GM12891 (cell line): ENCODE measurements at regions not wholly inside any gene's neighbourhood (a gene's known extent, or its start where the extent isn't known, plus 50 kb on each side); places are given as distances from the start of the nearest gene placed in this dataset.

Experiments
- DNase-seq: peaks from one replicate; pipeline ENCODE4 v3.0.0; 2011; ENCODE audit warnings: low spot score; ENCODE audit not compliant: insufficient read length
- FAIRE-seq: peaks from 2 replicates; lab custom pipeline; 2011; peaks lifted over from hg19 to GRCh38; lab: Jason Lieb, UNC
- PAX5 ChIP-seq: IDR thresholded peaks from 2 replicates; pipeline ENCODE4 v1.6.1; 2011; ENCODE audit warnings: low read length, moderate library complexity, mild to moderate bottlenecking; ENCODE audit not compliant: insufficient read depth, severe bottlenecking
- POLR2A ChIP-seq: IDR thresholded peaks from 2 replicates; pipeline ENCODE4 v1.6.1; 2011; ENCODE audit warnings: low read depth, low read length, control low read depth
- POLR2AphosphoS5 ChIP-seq: IDR thresholded peaks from 2 replicates; pipeline ENCODE4 v1.6.1; 2011; ENCODE audit warnings: low read depth, low read length, control low read depth
- POU2F2 ChIP-seq: IDR thresholded peaks from 2 replicates; pipeline ENCODE4 v1.6.1; 2011; ENCODE audit warnings: low read depth, mild to moderate bottlenecking, control low read depth, low read length, moderate library complexity
- SPI1 ChIP-seq: IDR thresholded peaks from 2 replicates; pipeline ENCODE4 v1.6.1; 2011; ENCODE audit warnings: low read depth, low read length, control low read depth
- TAF1 ChIP-seq: IDR thresholded peaks from 2 replicates; pipeline ENCODE4 v1.6.1; 2011; ENCODE audit warnings: low read depth, low read length, control low read depth

DNA sequence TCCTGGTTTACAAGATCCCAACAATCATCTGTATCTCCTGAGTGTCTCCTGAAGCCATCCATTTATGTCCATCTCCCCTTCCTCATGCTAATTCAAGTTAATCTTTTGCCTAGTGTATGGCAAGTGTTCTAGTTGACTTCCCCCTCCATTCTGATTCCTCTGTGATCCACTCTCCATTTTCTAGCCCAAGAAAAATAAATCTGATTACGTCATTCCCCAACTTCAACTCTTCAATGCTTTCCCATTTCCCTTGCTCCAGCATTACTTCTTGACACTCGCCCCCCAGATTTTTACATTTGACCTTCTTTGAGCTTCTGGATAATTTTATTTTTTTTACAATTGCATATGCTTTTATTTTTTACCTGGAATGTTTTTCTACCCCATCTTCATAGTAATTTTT is 640.8 kb downstream of the TBC1D4 start:
- TF ChIP-seq POLR2AphosphoS5, result no peak
- TF ChIP-seq TAF1, result no peak
- TF ChIP-seq SPI1, result no peak
- TF ChIP-seq PAX5, result no peak
- TF ChIP-seq POLR2A, result no peak
- TF ChIP-seq POU2F2, result no peak
- DNase-seq (no peak), FAIRE-seq (no peak)

DNA sequence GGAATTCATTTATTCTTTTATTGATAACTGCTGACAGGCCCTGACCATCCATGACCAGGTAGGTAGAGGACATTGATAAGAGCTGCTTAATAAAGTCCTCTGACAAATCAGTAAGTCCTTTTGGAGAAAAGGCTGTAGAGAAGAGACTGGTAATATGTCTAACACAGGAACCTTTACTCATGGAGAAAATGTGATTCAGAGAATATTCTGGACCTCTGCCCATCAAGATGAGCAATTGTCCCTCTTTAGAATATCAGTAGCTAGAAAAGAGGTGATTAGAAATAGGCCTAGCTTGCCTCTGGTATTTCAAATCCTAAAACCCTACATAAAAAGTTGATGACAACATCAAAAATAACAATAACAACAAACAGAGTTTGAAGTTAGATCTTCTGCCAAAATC is 642.3 kb downstream of the TBC1D4 start:
- TF ChIP-seq POLR2AphosphoS5 (no peak), POU2F2 (no peak), SPI1 (no peak)
- FAIRE-seq, result no peak

GRCh38 chr13:74838096-74838495 is 643.9 kb downstream of the TBC1D4 start:
- no peak for FAIRE-seq
- TF ChIP-seq POLR2A (no peak), TAF1 (no peak), PAX5 (no peak), POLR2AphosphoS5 (no peak), POU2F2 (no peak), SPI1 (no peak)
- no peak for DNase-seq

More for the DNA sequence above, 642.3 kb downstream of the TBC1D4 start:
- no peak for DNase-seq

DNA sequence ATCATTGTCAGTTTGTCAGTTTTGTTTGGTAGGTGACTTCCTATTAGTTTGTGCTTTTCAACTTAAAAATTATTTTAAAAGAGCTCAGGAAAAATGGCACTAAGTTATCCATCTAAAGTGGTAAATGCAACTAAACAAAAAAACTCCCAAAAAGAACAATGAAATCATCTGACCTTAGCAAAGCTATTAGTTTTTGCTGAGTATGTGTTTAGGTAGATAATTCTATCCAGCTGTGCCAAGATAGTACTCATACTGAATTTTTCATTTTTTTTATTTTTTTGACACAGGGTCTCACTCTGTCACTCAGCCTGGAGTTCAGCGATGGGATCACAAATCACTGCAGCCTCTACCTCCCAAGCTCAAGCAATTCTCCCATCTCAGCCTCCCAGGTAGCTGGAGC is 645.3 kb downstream of the TBC1D4 start:
- no peak for FAIRE-seq
- no peak for DNase-seq
- TF ChIP-seq TAF1 (no peak), POU2F2 (no peak), SPI1 (no peak), POLR2A (no peak), PAX5 (no peak)

DNA sequence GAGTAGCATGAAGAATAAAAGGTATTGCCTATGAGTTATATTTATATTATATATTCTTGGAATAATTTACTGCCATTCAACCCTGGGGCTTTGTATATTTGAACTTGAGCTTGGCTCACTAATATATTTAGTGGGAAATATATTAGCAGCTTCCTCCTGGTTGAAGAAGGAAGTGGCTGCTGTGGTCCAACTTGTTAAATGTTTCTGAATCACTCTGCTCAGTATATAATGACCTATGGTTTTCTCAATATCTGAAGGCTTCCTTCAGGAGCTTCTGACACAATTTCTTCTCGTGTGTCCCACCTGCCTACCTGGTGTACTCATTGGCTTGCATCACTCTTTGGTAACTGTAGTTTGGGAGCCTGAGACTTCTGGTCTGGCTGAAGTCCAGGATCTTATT is 646.4 kb downstream of the TBC1D4 start:
- FAIRE-seq (no peak), DNase-seq (no peak)
- TF ChIP-seq TAF1 (no peak), POLR2AphosphoS5 (no peak), POU2F2 (no peak), SPI1 (no peak), POLR2A (no peak), PAX5 (no peak)

DNA sequence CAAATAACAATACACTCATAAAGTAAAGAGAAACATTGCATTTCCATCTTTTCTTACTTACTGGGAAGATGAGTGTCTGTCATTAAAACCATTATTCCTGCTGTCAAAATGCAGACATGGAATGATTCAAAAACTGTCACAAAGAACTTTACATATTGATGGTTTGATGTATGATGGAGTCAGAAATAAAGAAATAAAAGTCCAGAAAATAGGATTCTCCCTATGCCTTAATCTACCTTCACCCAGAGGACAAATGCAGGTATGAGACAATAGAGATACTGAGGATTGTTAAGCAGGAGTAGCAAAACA is 656.1 kb downstream of the TBC1D4 start:
- DNase-seq, result no peak
- no peak for FAIRE-seq
- TF ChIP-seq SPI1, result no peak
- no peak for TF ChIP-seq TAF1
- no peak for TF ChIP-seq POLR2A
- TF ChIP-seq POU2F2, result no peak
- TF ChIP-seq PAX5, result no peak
- TF ChIP-seq POLR2AphosphoS5, result no peak

DNA sequence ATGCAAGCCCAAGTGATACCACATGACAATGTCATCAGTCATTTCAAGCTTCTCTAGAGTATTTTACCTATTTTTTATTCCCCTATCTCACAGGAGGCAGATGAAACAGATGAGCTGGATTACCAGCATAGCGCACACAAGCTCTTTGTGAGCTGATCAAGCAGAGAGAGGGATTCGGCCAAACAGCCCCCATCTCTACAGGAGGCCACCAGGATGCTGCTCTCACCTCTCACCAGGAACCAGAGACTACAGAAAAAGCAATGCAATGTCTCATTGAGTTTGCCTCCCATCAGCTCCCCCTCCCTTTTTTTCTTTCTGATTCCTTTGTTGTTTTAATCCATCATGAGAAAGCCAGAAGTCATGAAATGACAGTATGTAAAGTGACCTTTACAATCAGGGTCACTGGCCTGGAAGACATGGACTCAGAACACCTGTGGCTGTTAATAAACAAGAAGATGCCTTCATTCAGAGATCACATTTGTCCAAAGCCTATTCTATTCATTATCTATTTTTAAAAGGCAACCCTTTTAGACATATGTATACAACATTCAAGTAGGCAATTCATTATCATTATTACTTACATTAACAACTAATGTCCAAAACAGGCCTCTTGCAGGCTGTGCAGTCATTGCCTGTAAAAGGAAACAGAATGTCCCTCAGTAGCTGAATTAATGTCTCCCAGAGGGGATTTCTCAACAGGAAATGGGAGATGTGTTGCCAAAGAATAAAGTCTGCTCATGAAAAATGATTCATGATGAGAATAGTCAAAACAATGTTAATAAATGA is 656.6 kb downstream of the TBC1D4 start:
- no peak for DNase-seq
- no peak for FAIRE-seq
- TF ChIP-seq TAF1 (no peak), SPI1 (no peak)

DNA sequence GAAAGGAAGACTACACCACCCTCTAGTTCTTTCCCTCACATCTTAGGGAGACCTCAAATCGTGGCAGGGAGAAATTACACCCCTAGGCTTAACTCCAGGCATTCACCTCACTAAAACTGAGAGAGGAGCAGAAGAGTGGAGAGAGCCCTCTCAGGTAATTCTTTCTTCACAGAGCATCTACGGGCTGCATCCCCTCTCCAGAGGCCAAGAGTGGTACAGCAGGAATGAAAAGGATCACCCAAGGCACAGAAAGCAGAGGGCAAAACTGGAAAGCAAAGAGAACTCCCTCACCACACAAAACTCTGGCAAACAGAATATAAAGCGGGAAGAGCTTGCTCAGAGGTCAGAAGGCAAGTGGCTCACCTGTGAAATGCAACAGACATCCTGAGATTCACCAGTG is 661.2 kb downstream of the TBC1D4 start:
- FAIRE-seq (no peak), DNase-seq (no peak)
- no peak for TF ChIP-seq POU2F2
- TF ChIP-seq SPI1, result no peak
- TF ChIP-seq POLR2A, result no peak
- TF ChIP-seq TAF1, result no peak
- TF ChIP-seq PAX5, result no peak
- TF ChIP-seq POLR2AphosphoS5, result no peak

- DNase-seq (no peak), FAIRE-seq (no peak)
- TF ChIP-seq TAF1, result no peak
- no peak for TF ChIP-seq SPI1
- TF ChIP-seq POU2F2, result no peak
- TF ChIP-seq PAX5, result no peak
- no peak for TF ChIP-seq POLR2A
- TF ChIP-seq POLR2AphosphoS5, result no peak
These were observed 662.4 kb downstream of the TBC1D4 start for GRCh38 chr13:74819549-74819948.

- TF ChIP-seq SPI1 (no peak), TAF1 (no peak), POU2F2 (no peak), POLR2AphosphoS5 (no peak), PAX5 (no peak), POLR2A (no peak)
- FAIRE-seq (no peak), DNase-seq (no peak)
These were observed 665.2 kb downstream of the TBC1D4 start for GRCh38 chr13:74816737-74817136.

DNA sequence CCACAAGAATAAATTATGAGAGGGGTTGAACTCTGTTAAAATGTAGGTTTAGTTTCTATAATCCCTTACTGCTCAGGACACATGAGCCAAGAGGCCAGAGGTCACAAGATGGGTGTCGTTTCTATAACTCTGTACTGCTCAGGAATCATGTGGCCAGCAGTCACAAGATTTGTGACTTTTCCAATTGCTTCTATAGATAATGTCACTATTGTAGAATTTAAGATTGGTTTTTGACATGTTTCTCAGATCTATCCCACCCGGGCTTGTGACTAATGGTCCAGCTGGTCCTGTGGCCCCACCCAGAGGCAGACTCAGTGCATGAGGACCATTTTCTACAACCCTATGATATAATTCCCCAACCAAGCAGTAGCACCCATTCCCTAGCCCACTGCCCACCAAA is 662.0 kb upstream of the KLF12 start:
- FAIRE-seq, result no peak
- TF ChIP-seq POLR2AphosphoS5 (no peak), POU2F2 (no peak), TAF1 (no peak), SPI1 (no peak), PAX5 (no peak), POLR2A (no peak)
- no peak for DNase-seq
